Caco-2 (cell line): ENCODE measurements at regions not wholly inside any gene's neighbourhood (a gene's known extent, or its start where the extent isn't known, plus 50 kb on each side); places are given as distances from the start of the nearest gene placed in this dataset.

Source experiments
- BruUV-seq: library from RNA; stranded (reverse); fragments of 400-500 nt; replicated peaks from 2 replicates; lab custom pipeline; 2021; lab: Mats Ljungman, UMichigan
- CTCF ChIA-PET: fragments of 300-600 bp; sonication (Branson Sonifier 250); formaldehyde crosslinking; loops from one replicate; lab custom pipeline; 2022; ENCODE audit warnings: antibody characterized with exemption; lab: Charles Lee
- POLR2A ChIA-PET: fragments of 300-600 bp; sonication (Branson Sonifier 250); formaldehyde crosslinking; loops from one replicate; lab custom pipeline; 2022; ENCODE audit warnings: antibody characterized with exemption; lab: Charles Lee
- DNase-seq, 2 experiments: peaks; one replicate each; pipeline versions ENCODE4 v3.0.0 to v3.0.0-alpha.2; 2020 to 2022
- H3K27me3 ChIP-seq: replicated peaks from 2 replicates; pipeline ENCODE4 v1.6.0; 2011; ENCODE audit warnings: low read length; ENCODE audit not compliant: control insufficient read depth, insufficient read depth
- H3K36me3 ChIP-seq: 2 replicates; pipeline ENCODE4 v1.5.1; 2011; ENCODE audit warnings: low read length; ENCODE audit not compliant: control insufficient read depth, insufficient read depth
- H3K4me1 ChIP-seq: fragments of 250-450 bp; sonication (Bioruptor Pico); 2 replicates; pipeline ENCODE4 v1.5.1; 2020; ENCODE audit warnings: mild to moderate bottlenecking
- H3K4me3 ChIP-seq: 2 replicates; pipeline ENCODE4 v1.5.1; 2011; ENCODE audit warnings: low read depth, mild to moderate bottlenecking, control low read depth, low read length
- H3K9me3 ChIP-seq: fragments of 250-450 bp; sonication (Bioruptor Pico); 2 replicates; pipeline ENCODE4 v1.5.1; 2020; ENCODE audit warnings: mild to moderate bottlenecking, moderate library complexity
- H3K27ac Mint-ChIP-seq: one replicate; pipeline ENCODE4 v1.8.0; 2022; ENCODE audit warnings: mixed read lengths; ENCODE audit not compliant: unreplicated experiment
- H3K27me3 Mint-ChIP-seq: one replicate; pipeline ENCODE4 v1.8.0; 2022; ENCODE audit warnings: mixed read lengths; ENCODE audit not compliant: insufficient read depth, unreplicated experiment
- H3K36me3 Mint-ChIP-seq: one replicate; pipeline ENCODE4 v1.8.0; 2022; ENCODE audit warnings: mild to moderate bottlenecking, mixed read lengths; ENCODE audit not compliant: insufficient read depth, unreplicated experiment
- H3K4me1 Mint-ChIP-seq: one replicate; pipeline ENCODE4 v1.8.0; 2022; ENCODE audit warnings: low read depth, mixed read lengths; ENCODE audit not compliant: unreplicated experiment
- H3K4me3 Mint-ChIP-seq: one replicate; pipeline ENCODE4 v1.8.0; 2022; ENCODE audit warnings: mild to moderate bottlenecking, moderate library complexity, mixed read lengths; ENCODE audit not compliant: unreplicated experiment
- H3K9me3 Mint-ChIP-seq: one replicate; pipeline ENCODE4 v1.8.0; 2022; ENCODE audit warnings: mixed read lengths; ENCODE audit not compliant: unreplicated experiment
- intact Hi-C: fragments of 100-400 bp; cut with micrococcal nuclease; formaldehyde crosslinking; loops from one replicate; pipeline ENCODE4 v1.10.0; 2022; ENCODE audit not compliant: unreplicated experiment
- TF ChIP-seq, protein P1 (sequence below), 2 experiments: fragments of 200-600 bp in 1 of 2; IDR thresholded peaks; 1 replicate in 1 of 2; 2 replicates in 1 of 2; pipeline versions ENCODE4 v1.5.1 to v1.8.0; 2011 to 2022; ENCODE audit warnings: antibody characterized with exemption in 1 of 2, control low read depth in 1 of 2, inconsistent platforms in 1 of 2, low read depth in 1 of 2, low read length in 1 of 2, mild to moderate bottlenecking in 1 of 2, moderate library complexity in 1 of 2; ENCODE audit not compliant: insufficient read depth in 1 of 2, severe bottlenecking in 1 of 2, unreplicated experiment in 1 of 2

DNA sequence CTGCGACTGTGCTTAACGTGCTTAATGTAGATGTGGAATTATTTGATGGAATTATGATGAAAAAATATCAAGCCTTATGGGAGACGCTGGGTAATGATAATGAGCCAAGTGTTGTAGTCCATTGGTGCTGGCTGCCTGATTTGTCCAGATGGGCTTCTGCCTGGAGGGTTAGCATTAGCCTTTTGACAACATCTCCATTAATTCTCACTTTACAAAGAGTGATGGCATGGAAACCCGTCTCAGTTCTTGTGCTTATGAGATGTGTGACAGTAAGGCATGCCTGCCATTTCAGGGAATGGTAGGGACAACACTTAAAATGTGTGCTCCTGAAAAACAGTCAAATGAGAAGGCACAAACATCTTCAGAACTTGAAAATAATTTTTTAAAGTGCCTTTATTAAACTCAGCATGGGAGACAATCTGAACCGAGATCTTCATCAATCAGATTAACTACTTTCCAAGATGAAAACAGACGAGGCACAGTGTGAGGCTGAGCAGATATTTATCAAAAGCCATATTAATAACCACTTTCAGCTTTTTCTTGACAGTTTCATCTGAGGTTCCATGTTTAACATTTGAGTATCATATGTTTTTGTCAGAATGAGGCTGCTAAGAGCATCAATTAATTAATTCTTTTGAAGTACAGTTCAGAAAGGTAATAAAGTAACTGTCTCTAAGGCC lies 473.1 kb downstream of the NXPH1 start:
- DNase-seq: no peak
- Histone ChIP-seq H3K9me3 (no peaks in the 10 kb centered on the region), H3K4me3 (no peak overlapping the region), H3K4me1 (no peaks in the 10 kb centered on the region), H3K36me3 (no peaks in the 10 kb centered on the region), H3K27me3 (no peaks in the 10 kb centered on the region)
- no peak overlapping the region for H3K4me3 Mint-ChIP-seq
- no peaks in the 10 kb centered on the region for H3K27me3 Mint-ChIP-seq
- H3K4me1 Mint-ChIP-seq: no peaks in the 10 kb centered on the region
- H3K36me3 Mint-ChIP-seq: no peaks in the 10 kb centered on the region
- BruUV-seq: no TSS peak
- no peak overlapping the region for H3K27ac Mint-ChIP-seq
- H3K9me3 Mint-ChIP-seq: no peaks in the 10 kb centered on the region
- TF ChIP-seq, protein P1, sequence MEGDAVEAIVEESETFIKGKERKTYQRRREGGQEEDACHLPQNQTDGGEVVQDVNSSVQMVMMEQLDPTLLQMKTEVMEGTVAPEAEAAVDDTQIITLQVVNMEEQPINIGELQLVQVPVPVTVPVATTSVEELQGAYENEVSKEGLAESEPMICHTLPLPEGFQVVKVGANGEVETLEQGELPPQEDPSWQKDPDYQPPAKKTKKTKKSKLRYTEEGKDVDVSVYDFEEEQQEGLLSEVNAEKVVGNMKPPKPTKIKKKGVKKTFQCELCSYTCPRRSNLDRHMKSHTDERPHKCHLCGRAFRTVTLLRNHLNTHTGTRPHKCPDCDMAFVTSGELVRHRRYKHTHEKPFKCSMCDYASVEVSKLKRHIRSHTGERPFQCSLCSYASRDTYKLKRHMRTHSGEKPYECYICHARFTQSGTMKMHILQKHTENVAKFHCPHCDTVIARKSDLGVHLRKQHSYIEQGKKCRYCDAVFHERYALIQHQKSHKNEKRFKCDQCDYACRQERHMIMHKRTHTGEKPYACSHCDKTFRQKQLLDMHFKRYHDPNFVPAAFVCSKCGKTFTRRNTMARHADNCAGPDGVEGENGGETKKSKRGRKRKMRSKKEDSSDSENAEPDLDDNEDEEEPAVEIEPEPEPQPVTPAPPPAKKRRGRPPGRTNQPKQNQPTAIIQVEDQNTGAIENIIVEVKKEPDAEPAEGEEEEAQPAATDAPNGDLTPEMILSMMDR (IDR thresholded peaks at IDR 0.05; ENCODE audit: insufficient read depth in 1 of 2, low read depth in 1 of 2, low read length in 1 of 2, severe bottlenecking in 1 of 2, unreplicated experiment in 1 of 2): no peak
- POLR2A ChIA-PET: no interaction called here
- CTCF ChIA-PET: no interaction called here
- intact Hi-C loops: no loop called here

DNA sequence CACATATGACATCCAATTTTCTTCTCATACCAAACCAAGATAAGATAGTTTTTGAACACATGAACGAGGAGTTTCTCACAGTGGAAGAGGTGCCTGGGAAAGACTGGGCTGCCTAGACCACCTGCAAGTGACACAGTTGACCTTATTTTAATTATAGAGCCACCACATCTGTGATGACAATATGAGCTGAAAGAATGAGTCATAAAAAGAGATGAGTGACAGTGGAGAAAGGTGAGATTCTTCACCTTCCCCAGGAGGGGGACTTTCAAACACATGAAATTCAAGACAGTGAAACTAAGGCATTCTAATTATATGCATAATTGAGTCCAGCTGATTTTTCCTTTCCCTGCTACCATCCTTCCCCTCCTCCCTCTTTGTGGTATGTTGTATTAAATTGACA lies 475.5 kb downstream of the NXPH1 start:
- Histone ChIP-seq H3K4me3 (no peak overlapping the region), H3K36me3 (no peaks in the 10 kb centered on the region), H3K9me3 (no peaks in the 10 kb centered on the region), H3K4me1 (no peaks in the 10 kb centered on the region), H3K27me3 (no peaks in the 10 kb centered on the region)
- H3K36me3 Mint-ChIP-seq: no peaks in the 10 kb centered on the region
- no peak for DNase-seq
- ChIA-PET POLR2A (interaction anchor here (0.6 kb wide), 1 partner anchor 182 kb away, joined by 3 read pairs; no protein-coding TSS in a partner anchor), CTCF (interaction anchor here (0.6 kb wide), 1 partner anchor 531 kb away, joined by 4 read pairs; no protein-coding TSS in a partner anchor)
- H3K27me3 Mint-ChIP-seq: no peaks in the 10 kb centered on the region
- no TSS peak for BruUV-seq
- H3K4me3 Mint-ChIP-seq: no peak overlapping the region
- H3K9me3 Mint-ChIP-seq: no peaks in the 10 kb centered on the region
- no peak overlapping the region for H3K27ac Mint-ChIP-seq
- intact Hi-C loops: no loop called here
- H3K4me1 Mint-ChIP-seq: no peaks in the 10 kb centered on the region
- TF ChIP-seq, protein P1 (IDR thresholded peaks at IDR 0.05; ENCODE audit: insufficient read depth in 1 of 2, low read depth in 1 of 2, low read length in 1 of 2, severe bottlenecking in 1 of 2, unreplicated experiment in 1 of 2): no peak

DNA sequence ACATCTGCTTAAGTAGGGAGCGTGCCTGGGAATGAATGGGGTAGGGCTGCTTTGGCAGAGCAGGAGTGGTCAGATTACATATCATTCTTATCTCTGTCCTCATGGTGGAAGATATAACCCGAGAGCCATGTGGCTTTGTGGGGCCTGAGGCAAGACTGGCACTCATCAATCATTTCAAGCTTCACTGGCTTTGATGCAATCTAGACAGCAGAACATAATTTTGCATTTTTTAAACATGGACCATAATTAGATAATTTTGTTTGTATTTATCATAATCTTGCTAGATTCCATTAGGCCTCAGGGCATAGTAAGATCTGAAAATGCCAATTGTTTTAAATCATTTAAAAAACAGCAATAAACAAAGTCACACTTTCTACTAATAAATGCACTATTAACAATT lies 480.3 kb downstream of the NXPH1 start:
- DNase-seq: no peak
- no peaks in the 10 kb centered on the region for H3K9me3 ChIP-seq
- H3K9me3 Mint-ChIP-seq: no peaks in the 10 kb centered on the region
- H3K27me3 ChIP-seq: no peaks in the 10 kb centered on the region
- H3K4me3 Mint-ChIP-seq: no peak overlapping the region
- TF ChIP-seq, protein P1 (IDR thresholded peaks at IDR 0.05; ENCODE audit: insufficient read depth in 1 of 2, low read depth in 1 of 2, low read length in 1 of 2, severe bottlenecking in 1 of 2, unreplicated experiment in 1 of 2): no peak
- H3K27me3 Mint-ChIP-seq: no peaks in the 10 kb centered on the region
- no peak overlapping the region for H3K4me3 ChIP-seq
- CTCF ChIA-PET: no interaction called here
- H3K4me1 ChIP-seq: no peaks in the 10 kb centered on the region
- no TSS peak for BruUV-seq
- POLR2A ChIA-PET: no interaction called here
- no peaks in the 10 kb centered on the region for H3K4me1 Mint-ChIP-seq
- no peak overlapping the region for H3K27ac Mint-ChIP-seq
- intact Hi-C loops: no loop called here
- no peaks in the 10 kb centered on the region for H3K36me3 Mint-ChIP-seq
- no peaks in the 10 kb centered on the region for H3K36me3 ChIP-seq
